K562 (cell line): ENCODE measurements at regions not wholly inside any gene's neighbourhood (a gene's known extent, or its start where the extent isn't known, plus 50 kb on each side); places are given as distances from the start of the nearest gene placed in this dataset.

Experiments
- ATAC-seq: fragments of 200-7000 bp; cut with Tn5 transposase; 3 replicates; pipeline ENCODE4 v1.9.1; 2020; ENCODE audit warnings: moderate library complexity
- BruUV-seq: library from RNA; stranded (reverse); fragments of 400-500 nt; replicated peaks from 2 replicates; lab custom pipeline; 2021; lab: Mats Ljungman, UMichigan
- CTCF ChIA-PET: fragments of 300-600 bp; formaldehyde crosslinking; extraction: SDS; loops from one replicate; lab custom pipeline; 2021; ENCODE audit warnings: low intra/inter-chr PET ratio; lab: Yijun Ruan, JAX
- POLR2A ChIA-PET: fragments of 300-600, 350-650 bp; sonication (Branson Sonifier 250); formaldehyde crosslinking; extraction: SDS; loops from one replicate; lab custom pipeline; 2021; ENCODE audit warnings: antibody characterized with exemption, inconsistent platforms; lab: Yijun Ruan, JAX
- DNase-seq, 4 experiments: peaks; one replicate each; pipeline versions ENCODE4 v3.0.0 to v3.0.0-alpha.2; 2011 to 2018; ENCODE audit warnings: low spot score in 3 of 4, mixed read lengths in 3 of 4; ENCODE audit errors: extremely low read depth in 1 of 4
- FAIRE-seq: peaks from 2 replicates; lab custom pipeline; 2011; peaks lifted over from hg19 to GRCh38; lab: Jason Lieb, UNC
- H2AFZ ChIP-seq: 2 replicates; pipeline ENCODE4 v1.6.0; 2011; ENCODE audit warnings: low read depth, low read length, control low read depth, inconsistent platforms
- H3K27ac ChIP-seq: fragments of 200-600 bp; 3 replicates; pipeline ENCODE4 v1.8.0; 2011; ENCODE audit warnings: low read depth, mild to moderate bottlenecking, control low read depth, inconsistent platforms, low read length, moderate library complexity, mixed read lengths; ENCODE audit errors: extremely low read depth
- H3K27me3 ChIP-seq, 2 experiments: fragments of 300-600 bp in 1 of 2; 2 replicates in 1 of 2; 3 replicates in 1 of 2; pipeline versions ENCODE4 v1.6.0 to v1.8.0; 2011; ENCODE audit warnings: inconsistent platforms in 2 of 2, low read length in 2 of 2, mild to moderate bottlenecking in 1 of 2, mixed read lengths in 1 of 2, moderate library complexity in 1 of 2; ENCODE audit not compliant: control insufficient read depth in 2 of 2, insufficient read depth in 2 of 2
- H3K36me3 ChIP-seq: fragments of 300-600 bp; 3 replicates; pipeline ENCODE4 v1.8.0; 2011; ENCODE audit warnings: mild to moderate bottlenecking, low read length, inconsistent platforms; ENCODE audit not compliant: control insufficient read depth, insufficient read depth
- H3K4me1 ChIP-seq, 2 experiments: fragments of 200-600 bp in 1 of 2; replicated peaks in 1 of 2; 2 replicates in 1 of 2; 3 replicates in 1 of 2; pipeline versions ENCODE4 v1.5.1 to v1.8.0; 2011; ENCODE audit warnings: inconsistent platforms in 2 of 2, low read length in 2 of 2, mild to moderate bottlenecking in 1 of 2, mixed read lengths in 1 of 2, moderate library complexity in 1 of 2; ENCODE audit not compliant: control insufficient read depth in 2 of 2, insufficient read depth in 2 of 2
- H3K4me2 ChIP-seq: 2 replicates; pipeline ENCODE4 v1.6.1; 2011; ENCODE audit warnings: low read length, control low read depth, inconsistent platforms, mixed read lengths; ENCODE audit not compliant: insufficient read depth
- H3K4me3 ChIP-seq: fragments of 200-600 bp; sonication (generic), shearing (Covaris generic); 2 replicates; pipeline ENCODE4 v1.5.1; 2016; ENCODE audit warnings: control low read depth, inconsistent platforms
- H3K79me2 ChIP-seq: fragments of 200-600 bp; 3 replicates; pipeline ENCODE4 v1.8.0; 2011; ENCODE audit warnings: low read length, inconsistent platforms; ENCODE audit not compliant: control insufficient read depth, insufficient read depth
- H3K9ac ChIP-seq, 2 experiments: 2 replicates each; pipeline versions ENCODE4 v1.6.0 to v1.6.1; 2011; ENCODE audit warnings: low read depth in 2 of 2, low read length in 2 of 2, control low read depth in 1 of 2, inconsistent platforms in 1 of 2, mild to moderate bottlenecking in 1 of 2, mixed read lengths in 1 of 2; ENCODE audit not compliant: insufficient read depth in 1 of 2
- H3K9me1 ChIP-seq: one replicate; pipeline ENCODE4 v1.6.0; 2011; ENCODE audit warnings: inconsistent platforms, mild to moderate bottlenecking, low read length, moderate library complexity; ENCODE audit not compliant: control insufficient read depth, insufficient read depth
- H3K9me3 ChIP-seq: replicated peaks from 2 replicates; pipeline ENCODE4 v1.5.1; 2011; ENCODE audit warnings: low read depth, low read length, inconsistent platforms; ENCODE audit not compliant: control insufficient read depth, insufficient read depth
- H4K20me1 ChIP-seq: replicated peaks from 2 replicates; pipeline ENCODE4 v1.6.1; 2011; ENCODE audit warnings: low read length, inconsistent platforms, mixed read lengths; ENCODE audit not compliant: control insufficient read depth, insufficient read depth
- HEY1 ChIP-seq: fragments of 250-450 bp; sonication (Bioruptor Pico); IDR thresholded peaks from 2 replicates; pipeline ENCODE4 v1.5.0; 2020; ENCODE audit warnings: mild to moderate bottlenecking, moderate library complexity, borderline replicate concordance
- HMG20B ChIP-seq: fragments of 250-450 bp; sonication (Bioruptor Pico); IDR thresholded peaks from 2 replicates; pipeline ENCODE4 v1.5.0; 2021; ENCODE audit warnings: mild to moderate bottlenecking
- IRF2 ChIP-seq: sonication (generic); formaldehyde crosslinking; IDR thresholded peaks from 2 replicates; pipeline ENCODE4 v1.8.1; 2022; ENCODE audit warnings: mild to moderate bottlenecking, missing genetic modification reagents
- KLF16 ChIP-seq: IDR thresholded peaks from 2 replicates; pipeline ENCODE4 v1.6.1; 2016; ENCODE audit warnings: antibody characterized with exemption
- MXI1 ChIP-seq: IDR thresholded peaks from 2 replicates; pipeline ENCODE4 v1.6.1; 2011; ENCODE audit warnings: low read depth, mild to moderate bottlenecking, improper control_type of control experiment, low read length
- MYC ChIP-seq, 2 experiments: fragments of 250-450 bp in 1 of 2; sonication (Bioruptor Pico) in 1 of 2; IDR thresholded peaks; 2 replicates each; pipeline versions ENCODE4 v1.5.1 to v1.6.1; 2012 to 2021; ENCODE audit warnings: low read depth in 2 of 2, borderline replicate concordance in 1 of 2, improper control_type of control experiment in 1 of 2, low read length in 1 of 2, mild to moderate bottlenecking in 1 of 2, moderate library complexity in 1 of 2
- NEUROD1 ChIP-seq: fragments of 150-350 bp; IDR thresholded peaks from 2 replicates; pipeline ENCODE4 v1.6.1; 2014; ENCODE audit warnings: borderline replicate concordance, low read length, low read depth; ENCODE audit not compliant: partially characterized antibody
- RBFOX2 ChIP-seq: fragments of 200-400 bp; formaldehyde crosslinking; IDR thresholded peaks from 2 replicates; pipeline ENCODE4 v1.6.1; 2017; ENCODE audit warnings: low read depth, mild to moderate bottlenecking, low read length, moderate library complexity
- SRSF7 ChIP-seq: fragments of 200-400 bp; formaldehyde crosslinking; optimal IDR thresholded peaks from 2 replicates; pipeline ENCODE3; 2017; ENCODE audit warnings: mild to moderate bottlenecking, low read depth, low read length
- TGIF2 ChIP-seq: sonication (generic); formaldehyde crosslinking; IDR thresholded peaks from 2 replicates; pipeline ENCODE4 v1.8.1; 2022; ENCODE audit warnings: mild to moderate bottlenecking, missing genetic modification reagents, moderate library complexity
- TRIM24 ChIP-seq, 2 experiments: fragments of 450-650 bp; IDR thresholded peaks; 2 replicates each; pipeline ENCODE4 v1.6.1; 2016
- ZNF124 ChIP-seq: sonication (generic); formaldehyde crosslinking; IDR thresholded peaks from 2 replicates; pipeline ENCODE4 v1.8.1; 2022; ENCODE audit warnings: missing genetic modification reagents
- ZNF197 ChIP-seq: fragments of 200-800 bp; sonication (Bioruptor generic); IDR thresholded peaks from 2 replicates; pipeline ENCODE4 v1.6.1; 2016; ENCODE audit warnings: low read depth, missing genetic modification characterization, missing compliant biosample characterization
- ZNF561 ChIP-seq: fragments of 450-650 bp; formaldehyde crosslinking; conservative IDR thresholded peaks from 2 replicates; pipeline ENCODE4 v1.4.0; 2020; ENCODE audit warnings: mild to moderate bottlenecking, moderate library complexity
- ZNF780A ChIP-seq: fragments of 250-450 bp; sonication (Bioruptor Pico); IDR thresholded peaks from 2 replicates; pipeline ENCODE4 v1.5.0; 2021; ENCODE audit warnings: mild to moderate bottlenecking
- ZNF830 ChIP-seq: fragments of 250-450 bp; sonication (Bioruptor Pico); IDR thresholded peaks from 2 replicates; pipeline ENCODE4 v1.5.0; 2021; ENCODE audit warnings: mild to moderate bottlenecking
- WGBS: fragments of 100-300 bp; shearing (Covaris generic); methylation state at CpG from one replicate; pipeline ENCODE4 v1.1.6; 2016; ENCODE audit warnings: low coverage, mixed read lengths; ENCODE audit not compliant: insufficient coverage; ENCODE audit errors: missing lambda C conversion rate; 5-methylcytosine and 5-hydroxymethylcytosine counted together
- in situ Hi-C: fragments of 300-500 bp; cut with MboI; formaldehyde crosslinking; loops from 4 replicates; pipeline ENCODE4 v1.15.0; 2018; ENCODE audit warnings: inconsistent platforms, mixed read lengths
- intact Hi-C: fragments of 100-400 bp; cut with micrococcal nuclease; formaldehyde crosslinking; loops from 2 replicates; pipeline ENCODE4 v1.14.2; 2022
- TF ChIP-seq, protein P1 (sequence below): sonication (generic); formaldehyde crosslinking; IDR thresholded peaks from 2 replicates; pipeline ENCODE4 v1.8.1; 2022; ENCODE audit warnings: missing genetic modification reagents

DNA sequence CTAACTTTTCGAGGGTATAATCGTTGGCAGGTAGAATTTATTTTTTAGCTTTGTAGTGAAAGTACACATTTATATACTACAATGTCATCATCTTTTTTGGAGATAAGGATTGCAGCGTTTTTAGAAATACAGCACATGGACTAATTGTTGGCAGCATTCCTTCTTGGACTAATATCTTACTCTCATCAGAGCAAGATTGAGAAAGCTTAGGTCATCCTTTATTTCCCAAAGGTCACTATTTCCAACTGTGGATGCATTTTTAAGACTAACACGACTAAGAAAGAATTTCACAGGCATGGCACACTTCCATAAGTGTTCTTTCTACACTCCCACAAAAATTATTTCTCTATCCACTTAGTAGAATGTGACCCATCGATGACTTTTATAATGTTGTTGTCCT is 732.3 kb downstream of the NCAM2 start:
- no peaks in the 10 kb centered on the region for H3K27me3 ChIP-seq
- no peak overlapping the region for H3K4me3 ChIP-seq
- H3K9ac ChIP-seq: no peak overlapping the region
- no peak overlapping the region for H2AFZ ChIP-seq
- TF ChIP-seq ZNF830 (CRISPR knock-in tag): no peak
- no peak for TF ChIP-seq KLF16
- no peak for TF ChIP-seq RBFOX2
- TF ChIP-seq MYC (IDR thresholded peaks at IDR 0.05; ENCODE audit: low read depth, low read length): no peak
- TF ChIP-seq MYC (CRISPR knock-in tag; IDR thresholded peaks at IDR 0.05; ENCODE audit: borderline replicate concordance, low read depth): no peak
- no peak for TF ChIP-seq IRF2
- TF ChIP-seq, protein P1, sequence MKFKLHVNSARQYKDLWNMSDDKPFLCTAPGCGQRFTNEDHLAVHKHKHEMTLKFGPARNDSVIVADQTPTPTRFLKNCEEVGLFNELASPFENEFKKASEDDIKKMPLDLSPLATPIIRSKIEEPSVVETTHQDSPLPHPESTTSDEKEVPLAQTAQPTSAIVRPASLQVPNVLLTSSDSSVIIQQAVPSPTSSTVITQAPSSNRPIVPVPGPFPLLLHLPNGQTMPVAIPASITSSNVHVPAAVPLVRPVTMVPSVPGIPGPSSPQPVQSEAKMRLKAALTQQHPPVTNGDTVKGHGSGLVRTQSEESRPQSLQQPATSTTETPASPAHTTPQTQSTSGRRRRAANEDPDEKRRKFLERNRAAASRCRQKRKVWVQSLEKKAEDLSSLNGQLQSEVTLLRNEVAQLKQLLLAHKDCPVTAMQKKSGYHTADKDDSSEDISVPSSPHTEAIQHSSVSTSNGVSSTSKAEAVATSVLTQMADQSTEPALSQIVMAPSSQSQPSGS: no peak
- no peak for TF ChIP-seq ZNF124 (CRISPR knock-in tag)
- TF ChIP-seq HEY1: no peak
- TF ChIP-seq ZNF561 (CRISPR knock-in tag): no peak
- no peak for TF ChIP-seq HMG20B (CRISPR knock-in tag)
- no peak for TF ChIP-seq TRIM24 (IDR thresholded peaks at IDR 0.05)
- no peak for TF ChIP-seq MXI1
- no peak for TF ChIP-seq ZNF197 (CRISPR knock-in tag)
- no peak for TF ChIP-seq ZNF780A (CRISPR knock-in tag)
- TF ChIP-seq TGIF2 (CRISPR knock-in tag): no peak
- TF ChIP-seq SRSF7: no peak
- TF ChIP-seq NEUROD1: no peak
- H3K79me2 ChIP-seq: no peaks in the 10 kb centered on the region
- in situ Hi-C loops (no loop called here), intact Hi-C loops (no loop called here)
- no peak overlapping the region for H3K4me2 ChIP-seq
- no peaks in the 10 kb centered on the region for H3K9me1 ChIP-seq
- no peaks in the 10 kb centered on the region for H4K20me1 ChIP-seq
- no peak for DNase-seq
- H3K4me1 ChIP-seq: no peaks in the 10 kb centered on the region
- no peak for FAIRE-seq
- ChIA-PET POLR2A (no interaction called here), CTCF (no interaction called here)
- no peak overlapping the region for H3K27ac ChIP-seq
- WGBS: 1% methylated on average over 5 of the region's 5 CpGs
- H3K9me3 ChIP-seq: no peaks in the 10 kb centered on the region
- BruUV-seq: no TSS peak
- H3K36me3 ChIP-seq: no peaks in the 10 kb centered on the region
- no peak for ATAC-seq
